Activated naive CD8-positive, alpha-beta T cell (primary cell): ENCODE measurements at regions not wholly inside any gene's neighbourhood (a gene's known extent, or its start where the extent isn't known, plus 50 kb on each side); places are given as distances from the start of the nearest gene placed in this dataset.

Experiments used
- H3K27ac Mint-ChIP-seq: one replicate; pipeline ENCODE4 v1.8.0; 2021; ENCODE audit warnings: mixed read lengths
- H3K27me3 Mint-ChIP-seq: one replicate; pipeline ENCODE4 v1.8.0; 2021; ENCODE audit warnings: mixed read lengths
- H3K36me3 Mint-ChIP-seq: one replicate; pipeline ENCODE4 v1.8.0; 2021; ENCODE audit warnings: mixed read lengths
- H3K4me1 Mint-ChIP-seq: one replicate; pipeline ENCODE4 v1.8.0; 2021; ENCODE audit warnings: low read depth, mixed read lengths
- H3K4me3 Mint-ChIP-seq: one replicate; pipeline ENCODE4 v1.8.0; 2021; ENCODE audit warnings: mild to moderate bottlenecking, mixed read lengths
- H3K9me3 Mint-ChIP-seq: one replicate; pipeline ENCODE4 v1.8.0; 2021; ENCODE audit warnings: low read depth, mixed read lengths

- Mint-ChIP-seq H3K27ac (no peak overlapping the region), H3K4me1 (no peaks in the 10 kb centered on the region), H3K36me3 (peaks cover 2% of the 10 kb centered on the region), H3K27me3 (peaks cover 6% of the 10 kb centered on the region), H3K4me3 (no peak overlapping the region), H3K9me3 (peaks cover 14% of the 10 kb centered on the region)
Measured at GRCh38 chr10:29169021-29169420, 119.8 kb upstream of the LYZL1 start.

GRCh38 chr10:29171717-29172116, 117.2 kb upstream of the LYZL1 start:
- Mint-ChIP-seq H3K27me3 (peaks cover 11% of the 10 kb centered on the region), H3K4me3 (no peak overlapping the region), H3K4me1 (no peaks in the 10 kb centered on the region)

GRCh38 chr10:29174389-29174788, 114.5 kb upstream of the LYZL1 start:
- Mint-ChIP-seq H3K4me1 (no peaks in the 10 kb centered on the region), H3K27me3 (peaks cover 11% of the 10 kb centered on the region), H3K27ac (no peak overlapping the region), H3K4me3 (no peak overlapping the region), H3K36me3 (peaks cover 2% of the 10 kb centered on the region), H3K9me3 (peaks cover 8% of the 10 kb centered on the region)

More at GRCh38 chr10:29171717-29172116, 117.2 kb upstream of the LYZL1 start:
- Mint-ChIP-seq H3K27ac (no peak overlapping the region), H3K36me3 (peaks cover 2% of the 10 kb centered on the region), H3K9me3 (peaks cover 8% of the 10 kb centered on the region)

DNA sequence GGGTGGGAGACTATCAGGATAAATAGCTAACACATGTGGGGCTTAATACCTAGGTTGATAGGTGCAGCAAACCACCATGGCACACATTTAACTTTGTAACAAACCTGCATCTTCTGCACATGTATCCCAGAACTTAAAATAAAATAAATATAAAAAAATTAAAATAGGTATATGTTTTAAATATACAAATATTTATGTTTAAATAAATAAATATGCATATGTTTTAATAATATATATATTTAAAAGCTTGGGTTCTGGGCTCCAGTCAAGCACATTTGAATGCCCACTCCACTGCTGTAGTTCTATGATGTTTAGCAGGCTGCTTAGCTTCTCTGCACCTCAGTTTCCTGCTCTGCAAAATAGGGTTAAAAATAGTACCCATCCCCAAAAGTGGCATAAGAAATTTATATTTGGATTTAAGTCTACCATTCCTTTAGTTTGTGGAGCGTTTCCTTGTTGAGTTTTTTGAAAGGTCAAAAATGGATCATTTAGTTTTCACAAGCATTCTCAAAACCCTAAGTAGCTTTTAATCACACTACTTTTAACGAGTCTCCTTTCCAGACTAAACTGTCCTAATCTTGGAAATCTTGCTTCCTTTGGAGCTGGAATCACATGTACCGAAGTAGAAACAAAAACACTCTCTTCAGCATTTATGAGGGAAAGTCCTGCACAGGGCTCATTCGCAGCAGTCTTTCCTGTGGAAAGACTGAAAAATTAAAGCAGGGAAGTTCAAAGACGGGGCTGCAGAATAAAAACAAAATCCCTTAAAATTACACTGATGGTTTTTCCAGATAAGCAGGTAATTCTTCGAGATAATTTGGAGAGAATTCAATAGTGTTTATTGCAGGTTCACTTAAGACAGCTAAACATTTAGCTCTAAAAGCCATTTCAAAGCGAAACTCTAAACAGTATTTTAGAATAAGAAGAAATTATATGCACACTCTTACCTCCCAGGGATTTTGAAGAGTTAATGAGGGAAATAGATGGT, 111.7 kb upstream of the LYZL1 start:
- peaks cover 10% of the 10 kb centered on the region for H3K27me3 Mint-ChIP-seq
- H3K4me1 Mint-ChIP-seq: no peaks in the 10 kb centered on the region
- H3K27ac Mint-ChIP-seq: no peak overlapping the region
- H3K4me3 Mint-ChIP-seq: no peak overlapping the region
- H3K9me3 Mint-ChIP-seq: no peaks in the 10 kb centered on the region
- no peaks in the 10 kb centered on the region for H3K36me3 Mint-ChIP-seq

DNA sequence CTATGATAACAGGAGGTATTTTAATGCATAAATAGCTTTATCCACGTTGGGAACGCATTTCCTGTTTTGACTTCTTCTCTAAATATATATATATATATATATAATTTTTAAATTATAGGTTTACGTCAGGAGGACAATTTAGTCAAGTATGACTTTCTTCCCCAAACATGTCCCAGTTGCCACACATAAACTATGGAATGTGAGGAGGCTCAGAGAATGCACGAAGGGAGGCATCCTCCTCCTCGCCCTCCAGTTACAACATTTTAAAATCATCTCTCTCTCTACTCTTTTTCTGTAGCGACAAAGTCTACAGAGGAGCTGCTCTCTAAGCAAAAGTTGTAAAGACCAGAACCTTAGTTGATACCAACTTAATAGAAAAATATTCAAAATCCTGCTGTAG, 106.9 kb upstream of the LYZL1 start:
- H3K9me3 Mint-ChIP-seq: no peaks in the 10 kb centered on the region
- no peak overlapping the region for H3K4me3 Mint-ChIP-seq
- H3K27ac Mint-ChIP-seq: no peak overlapping the region
- peaks cover 6% of the 10 kb centered on the region for H3K27me3 Mint-ChIP-seq
- no peaks in the 10 kb centered on the region for H3K36me3 Mint-ChIP-seq
- no peaks in the 10 kb centered on the region for H3K4me1 Mint-ChIP-seq

DNA sequence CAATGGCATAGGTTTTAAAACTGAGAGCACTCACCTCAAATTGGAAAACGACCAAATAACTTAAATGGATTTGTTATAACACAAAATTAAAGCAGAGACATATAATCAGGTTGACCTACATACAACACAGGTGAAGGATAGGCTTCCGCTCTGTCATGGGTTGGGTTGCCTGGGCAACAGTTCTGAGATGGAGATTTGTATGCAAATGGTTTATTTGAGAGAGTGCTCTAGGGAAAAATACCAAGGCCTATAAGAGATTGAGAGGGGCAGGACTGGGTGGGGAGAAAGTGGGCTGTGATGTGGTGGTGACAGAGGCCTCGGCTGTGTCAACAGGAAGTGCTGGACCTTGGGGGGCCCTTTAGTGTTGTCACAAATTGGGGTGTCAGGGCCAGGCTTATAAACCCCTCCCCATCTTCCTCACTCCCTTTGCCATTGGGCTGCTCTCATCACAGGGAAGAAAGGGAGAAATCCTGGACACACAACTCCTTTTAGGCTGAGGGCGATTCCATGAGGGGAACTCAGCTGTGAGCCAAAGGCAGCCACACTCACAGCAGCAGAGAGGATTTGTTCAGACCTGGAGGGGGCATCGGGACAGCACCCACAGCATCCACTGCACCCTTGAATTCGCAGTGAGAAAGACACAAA, 105.4 kb upstream of the LYZL1 start:
- no peaks in the 10 kb centered on the region for H3K9me3 Mint-ChIP-seq
- peaks cover 6% of the 10 kb centered on the region for H3K27me3 Mint-ChIP-seq
- no peaks in the 10 kb centered on the region for H3K4me1 Mint-ChIP-seq
- H3K4me3 Mint-ChIP-seq: no peak overlapping the region
- no peak overlapping the region for H3K27ac Mint-ChIP-seq
- H3K36me3 Mint-ChIP-seq: no peaks in the 10 kb centered on the region

GRCh38 chr10:29184205-29185000, 104.5 kb upstream of the LYZL1 start:
- Mint-ChIP-seq H3K4me3 (no peak overlapping the region), H3K36me3 (no peaks in the 10 kb centered on the region), H3K27ac (no peak overlapping the region), H3K4me1 (no peaks in the 10 kb centered on the region), H3K27me3 (peaks cover 6% of the 10 kb centered on the region), H3K9me3 (no peaks in the 10 kb centered on the region)

DNA sequence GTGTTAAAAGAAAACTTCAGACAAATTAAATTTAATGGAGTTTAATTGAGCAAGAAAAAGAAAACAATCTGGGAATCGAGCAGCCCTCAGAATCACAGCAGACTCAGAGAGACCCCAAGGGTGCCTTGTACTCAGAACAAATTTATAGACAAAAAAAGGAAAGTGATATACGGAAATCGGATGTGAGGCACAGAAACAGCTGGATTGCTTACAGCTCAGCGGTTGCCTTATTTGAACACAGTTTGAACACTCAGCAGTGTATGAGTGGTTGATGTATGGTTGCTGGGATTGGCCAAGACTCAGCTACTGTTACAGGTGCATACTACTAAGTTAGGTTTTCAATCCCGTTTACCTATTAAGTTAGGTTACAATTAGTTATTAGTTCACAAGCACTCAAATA, 103.8 kb upstream of the LYZL1 start:
- no peaks in the 10 kb centered on the region for H3K9me3 Mint-ChIP-seq
- no peaks in the 10 kb centered on the region for H3K36me3 Mint-ChIP-seq
- peaks cover 6% of the 10 kb centered on the region for H3K27me3 Mint-ChIP-seq
- H3K4me3 Mint-ChIP-seq: no peak overlapping the region
- H3K27ac Mint-ChIP-seq: no peak overlapping the region
- H3K4me1 Mint-ChIP-seq: no peaks in the 10 kb centered on the region

DNA sequence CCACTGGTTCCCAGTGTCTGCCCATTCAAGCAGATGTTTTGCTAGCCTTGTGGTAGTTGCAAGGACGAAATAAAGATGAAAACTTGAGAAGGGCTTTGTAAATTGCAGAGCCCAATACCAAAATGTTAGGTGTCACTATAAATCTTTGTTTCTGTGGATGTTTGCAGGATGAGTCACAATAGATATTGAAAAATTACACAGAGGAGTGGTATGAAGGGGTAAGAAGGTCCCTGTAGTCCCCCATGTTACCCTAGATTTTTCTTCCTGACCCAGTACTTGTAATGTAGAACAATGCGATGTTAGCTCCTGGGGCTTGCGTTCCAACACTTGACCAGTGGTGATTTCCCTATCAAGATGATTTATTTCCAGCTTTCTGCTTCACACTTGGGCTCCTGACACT, 102.6 kb upstream of the LYZL1 start:
- no peak overlapping the region for H3K4me3 Mint-ChIP-seq
- no peaks in the 10 kb centered on the region for H3K9me3 Mint-ChIP-seq
- H3K27ac Mint-ChIP-seq: no peak overlapping the region
- H3K36me3 Mint-ChIP-seq: no peaks in the 10 kb centered on the region
- H3K4me1 Mint-ChIP-seq: no peaks in the 10 kb centered on the region
- peaks cover 6% of the 10 kb centered on the region for H3K27me3 Mint-ChIP-seq

DNA sequence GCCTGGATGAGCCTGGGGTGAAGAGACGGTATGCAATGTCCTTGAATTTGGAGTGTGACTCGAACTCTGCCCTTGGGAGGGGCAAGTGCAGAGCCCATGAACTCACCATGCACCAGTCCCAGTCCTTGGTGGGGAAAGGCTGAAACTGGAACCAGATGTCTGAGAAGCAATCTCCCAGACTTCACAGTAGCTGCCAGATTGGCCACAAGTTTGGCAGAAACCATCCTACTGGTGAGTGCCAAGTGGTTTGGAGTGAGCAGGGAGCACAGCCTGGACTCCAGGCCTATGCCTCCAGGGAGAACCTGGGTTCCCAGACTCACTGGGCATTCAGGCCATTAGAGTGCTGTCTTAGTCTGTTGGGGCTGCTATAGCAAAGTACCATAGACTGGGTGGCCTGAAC, 99.6 kb upstream of the LYZL1 start:
- Mint-ChIP-seq H3K27ac (no peak overlapping the region), H3K4me3 (no peak overlapping the region), H3K4me1 (no peaks in the 10 kb centered on the region), H3K27me3 (peaks cover 8% of the 10 kb centered on the region), H3K9me3 (no peaks in the 10 kb centered on the region), H3K36me3 (no peaks in the 10 kb centered on the region)

GRCh38 chr10:29191674-29192073, 97.2 kb upstream of the LYZL1 start:
- H3K9me3 Mint-ChIP-seq: peaks cover 13% of the 10 kb centered on the region
- H3K4me3 Mint-ChIP-seq: no peak overlapping the region

DNA sequence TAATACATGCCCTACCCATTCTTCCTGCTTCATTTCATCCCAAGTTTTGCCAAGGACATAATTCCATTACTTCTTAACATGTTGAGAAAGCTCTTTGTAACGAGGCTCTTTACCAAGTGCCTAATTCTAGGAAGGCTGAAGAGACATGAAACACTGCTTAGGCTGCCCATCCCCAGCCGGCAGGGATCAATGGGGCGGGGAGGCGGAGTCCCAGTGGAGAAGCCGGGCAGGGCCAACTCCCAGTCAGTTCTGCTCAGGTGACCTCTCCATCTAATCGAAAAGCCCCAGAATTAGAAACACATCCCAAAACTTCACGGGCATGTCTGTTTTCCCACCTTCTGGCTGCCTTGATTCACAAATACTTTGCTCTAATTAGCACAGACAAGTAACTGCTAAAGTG, 89.5 kb upstream of the LYZL1 start:
- Mint-ChIP-seq H3K36me3 (no peaks in the 10 kb centered on the region), H3K27ac (no peak overlapping the region), H3K4me1 (no peaks in the 10 kb centered on the region), H3K4me3 (no peak overlapping the region), H3K27me3 (peaks cover 5% of the 10 kb centered on the region), H3K9me3 (peaks cover 13% of the 10 kb centered on the region)

More at GRCh38 chr10:29191674-29192073, 97.2 kb upstream of the LYZL1 start:
- Mint-ChIP-seq H3K4me1 (no peaks in the 10 kb centered on the region), H3K36me3 (no peaks in the 10 kb centered on the region), H3K27ac (no peak overlapping the region), H3K27me3 (peaks cover 9% of the 10 kb centered on the region)

GRCh38 chr10:29199941-29200679, 88.8 kb upstream of the LYZL1 start:
- H3K4me3 Mint-ChIP-seq: no peak overlapping the region
- H3K36me3 Mint-ChIP-seq: no peaks in the 10 kb centered on the region
- no peak overlapping the region for H3K27ac Mint-ChIP-seq
- no peaks in the 10 kb centered on the region for H3K4me1 Mint-ChIP-seq
- H3K9me3 Mint-ChIP-seq: peaks cover 7% of the 10 kb centered on the region
- H3K27me3 Mint-ChIP-seq: peaks cover 10% of the 10 kb centered on the region

DNA sequence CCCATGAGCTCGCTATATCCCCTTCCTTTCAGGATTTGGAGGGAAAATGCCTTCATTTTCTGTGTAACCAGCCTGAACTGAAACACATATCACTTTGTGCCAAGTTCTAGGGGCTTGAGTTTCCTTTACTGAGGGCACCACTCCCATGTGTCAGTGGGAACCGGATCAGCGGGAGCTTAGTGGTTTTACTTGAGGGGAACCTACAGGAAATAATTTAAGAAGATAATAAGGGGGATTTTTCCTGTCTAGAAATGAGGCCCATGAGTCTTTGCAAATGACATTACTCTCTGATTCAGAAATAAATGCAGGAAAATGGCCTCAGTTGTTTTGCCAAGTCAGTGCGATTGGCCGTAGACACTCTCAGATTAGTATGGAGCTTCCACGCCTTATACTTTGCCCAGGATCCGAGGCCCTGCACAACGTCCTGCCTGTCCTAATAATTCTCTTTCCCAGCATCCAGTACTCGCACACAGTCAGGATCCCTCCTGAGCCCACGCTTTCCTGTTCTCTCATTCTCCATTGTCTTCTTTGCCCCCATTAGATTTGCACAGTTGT, 86.4 kb upstream of the LYZL1 start:
- Mint-ChIP-seq H3K36me3 (no peaks in the 10 kb centered on the region), H3K4me3 (no peak overlapping the region), H3K9me3 (no peaks in the 10 kb centered on the region), H3K4me1 (no peaks in the 10 kb centered on the region), H3K27me3 (peaks cover 13% of the 10 kb centered on the region), H3K27ac (no peak overlapping the region)
